ENCODE measurements at regions not wholly inside any gene's neighbourhood (a gene's known extent, or its start where the extent isn't known, plus 50 kb on each side); places are given as distances from the start of the nearest gene placed in this dataset.
A peak's percentile ranks its signal among the peaks of the same experiment; 100 is the strongest.

GRCh38 chr22:27472975-27473374, 328.6 kb downstream of the MN1 start:
- DNase-seq (ENCODE audit: low spot score), result no peak

GRCh38 chr22:27473533-27473932, 328.0 kb downstream of the MN1 start:
- DNase-seq (ENCODE audit: low spot score), result no peak

GRCh38 chr22:27474112-27474571, 327.4 kb downstream of the MN1 start:
- DNase-seq (ENCODE audit: low spot score), result no peak

- DNase-seq (ENCODE audit: low spot score), result peak; percentile 89
These were observed 326.6 kb downstream of the MN1 start for GRCh38 chr22:27474711-27475547.

GRCh38 chr22:27475548-27475897, 326.0 kb downstream of the MN1 start:
- DNase-seq (ENCODE audit: low spot score), result no peak

- no peak for DNase-seq (ENCODE audit: low spot score)
These were observed 325.2 kb downstream of the MN1 start for GRCh38 chr22:27476318-27476717.

- peak; percentile 85 for DNase-seq (ENCODE audit: low spot score)
These were observed 324.8 kb downstream of the MN1 start for GRCh38 chr22:27476729-27477128.

- DNase-seq (ENCODE audit: low spot score), result no peak
These were observed 324.4 kb downstream of the MN1 start for GRCh38 chr22:27477171-27477570.

- DNase-seq (ENCODE audit: low spot score), result no peak
These were observed 321.1 kb downstream of the MN1 start for GRCh38 chr22:27480487-27480886.

- no peak for DNase-seq (ENCODE audit: low spot score)
These were observed 319.2 kb downstream of the MN1 start for GRCh38 chr22:27482402-27482801.

- DNase-seq (ENCODE audit: low spot score), result no peak
These were observed 318.3 kb downstream of the MN1 start for GRCh38 chr22:27483095-27483785.

GRCh38 chr22:27485842-27486241, 315.7 kb downstream of the MN1 start:
- DNase-seq (ENCODE audit: low spot score), result no peak

- DNase-seq (ENCODE audit: low spot score), result peak; percentile 64
These were observed 313.7 kb downstream of the MN1 start for GRCh38 chr22:27487600-27488452.

- no peak for DNase-seq (ENCODE audit: low spot score)
These were observed 312.9 kb downstream of the MN1 start for GRCh38 chr22:27488456-27489177.

- DNase-seq (ENCODE audit: low spot score), result peak; percentile 45
These were observed 312.3 kb downstream of the MN1 start for GRCh38 chr22:27489178-27489675.

GRCh38 chr22:27490080-27490479, 311.5 kb downstream of the MN1 start:
- no peak for DNase-seq (ENCODE audit: low spot score)

- DNase-seq (ENCODE audit: low spot score), result no peak
These were observed 309.7 kb downstream of the MN1 start for GRCh38 chr22:27491888-27492287.

GRCh38 chr22:27492566-27493201, 308.9 kb downstream of the MN1 start:
- DNase-seq (ENCODE audit: low spot score), result no peak

GRCh38 chr22:27493796-27494195, 307.8 kb downstream of the MN1 start:
- DNase-seq (ENCODE audit: low spot score), result no peak

- DNase-seq (ENCODE audit: low spot score), result no peak
These were observed 306.8 kb downstream of the MN1 start for GRCh38 chr22:27494785-27495184.

- DNase-seq (ENCODE audit: low spot score), result no peak
These were observed 306.2 kb downstream of the MN1 start for GRCh38 chr22:27495325-27495724.

All from AG20443 (cell line).